Mesenchymal stem cell (in vitro differentiated cells and primary cell): ENCODE measurements at regions not wholly inside any gene's neighbourhood (a gene's known extent, or its start where the extent isn't known, plus 50 kb on each side); places are given as distances from the start of the nearest gene placed in this dataset.

Source experiments
- DNase-seq: peaks from one replicate; pipeline ENCODE4 v3.0.0-alpha.2; 2013
- H2AFZ ChIP-seq: one replicate; pipeline ENCODE4 v1.6.1; 2013; ENCODE audit warnings: low read depth, mild to moderate bottlenecking, control low read depth, inconsistent platforms, low read length, moderate library complexity
- H2AK5ac ChIP-seq: 2 replicates; pipeline ENCODE4 v1.6.1; 2013; ENCODE audit warnings: low read length, moderate library complexity, mild to moderate bottlenecking, inconsistent platforms; ENCODE audit not compliant: severe bottlenecking
- H2BK120ac ChIP-seq: one replicate; pipeline ENCODE4 v1.6.1; 2013; ENCODE audit warnings: low read depth, mild to moderate bottlenecking, inconsistent platforms, low read length, moderate library complexity
- H2BK12ac ChIP-seq, 2 experiments: one replicate each; pipeline ENCODE4 v1.6.1; 2013; ENCODE audit warnings: inconsistent platforms in 2 of 2, low read length in 2 of 2, mild to moderate bottlenecking in 2 of 2, moderate library complexity in 2 of 2, control low read depth in 1 of 2
- H2BK15ac ChIP-seq: one replicate; pipeline ENCODE4 v1.6.1; 2013; ENCODE audit warnings: mild to moderate bottlenecking, low read depth, inconsistent platforms; ENCODE audit not compliant: poor library complexity, severe bottlenecking
- H2BK5ac ChIP-seq: 2 replicates; pipeline ENCODE4 v1.6.1; 2013; ENCODE audit warnings: low read depth, mild to moderate bottlenecking, low read length, control low read depth, inconsistent platforms; ENCODE audit not compliant: poor library complexity, severe bottlenecking
- H3K14ac ChIP-seq, 2 experiments: one replicate each; pipeline ENCODE4 v1.6.1; 2013; ENCODE audit warnings: inconsistent platforms in 2 of 2, low read length in 2 of 2, control low read depth in 1 of 2, mild to moderate bottlenecking in 1 of 2, moderate library complexity in 1 of 2
- H3K18ac ChIP-seq, 2 experiments: one replicate each; pipeline ENCODE4 v1.6.1; 2013; ENCODE audit warnings: inconsistent platforms in 2 of 2, low read length in 2 of 2, control low read depth in 1 of 2, low read depth in 1 of 2, mild to moderate bottlenecking in 1 of 2
- H3K23ac ChIP-seq, 2 experiments: one replicate each; pipeline ENCODE4 v1.6.1; 2013; ENCODE audit warnings: inconsistent platforms in 2 of 2, low read length in 2 of 2, mild to moderate bottlenecking in 2 of 2, moderate library complexity in 2 of 2, control low read depth in 1 of 2
- H3K27ac ChIP-seq: 2 replicates; pipeline ENCODE4 v1.5.1; 2013; ENCODE audit warnings: mild to moderate bottlenecking, moderate library complexity, low read length, control low read depth, inconsistent platforms; ENCODE audit not compliant: poor library complexity, severe bottlenecking
- H3K27me3 ChIP-seq, 2 experiments: 2 replicates each; pipeline versions ENCODE4 v1.6.1 to v1.7.0; 2013; ENCODE audit warnings: low read length in 2 of 2, mild to moderate bottlenecking in 2 of 2, moderate library complexity in 2 of 2, control low read depth in 1 of 2, inconsistent platforms in 1 of 2; ENCODE audit not compliant: control insufficient read depth in 1 of 2, insufficient read depth in 1 of 2
- H3K36me3 ChIP-seq, 2 experiments: 2 replicates each; pipeline versions ENCODE4 v1.6.1 to v1.7.0; 2013; ENCODE audit warnings: low read length in 2 of 2, control low read depth in 1 of 2, inconsistent platforms in 1 of 2, low read depth in 1 of 2, mild to moderate bottlenecking in 1 of 2; ENCODE audit not compliant: insufficient read depth in 2 of 2, control insufficient read depth in 1 of 2
- H3K4ac ChIP-seq, 2 experiments: one replicate each; pipeline ENCODE4 v1.6.1; 2013; ENCODE audit warnings: inconsistent platforms in 2 of 2, low read length in 2 of 2, mild to moderate bottlenecking in 2 of 2, moderate library complexity in 2 of 2, control low read depth in 1 of 2, low read depth in 1 of 2
- H3K4me1 ChIP-seq: 2 replicates; pipeline ENCODE4 v1.6.1; 2013; ENCODE audit warnings: low read depth, low read length, control low read depth; ENCODE audit not compliant: control insufficient read depth, insufficient read depth
- H3K4me2 ChIP-seq: 2 replicates; pipeline ENCODE4 v1.6.1; 2013; ENCODE audit warnings: low read length, mild to moderate bottlenecking, inconsistent platforms; ENCODE audit not compliant: poor library complexity, severe bottlenecking
- H3K4me3 ChIP-seq, 2 experiments: 2 replicates each; pipeline versions ENCODE4 v1.5.1 to v1.7.0; 2013; ENCODE audit warnings: low read length in 2 of 2, mild to moderate bottlenecking in 2 of 2, control low read depth in 1 of 2, low read depth in 1 of 2; ENCODE audit not compliant: insufficient read depth in 1 of 2
- H3K79me1 ChIP-seq: replicated peaks from 2 replicates; pipeline ENCODE4 v1.6.1; 2013; ENCODE audit warnings: mild to moderate bottlenecking, control low read depth, low read length, inconsistent platforms; ENCODE audit not compliant: poor library complexity, severe bottlenecking
- H3K9ac ChIP-seq: 2 replicates; pipeline ENCODE4 v1.7.0; 2013; ENCODE audit warnings: mild to moderate bottlenecking, low read length, moderate library complexity
- H3K9me3 ChIP-seq: 2 replicates; pipeline ENCODE4 v1.7.0; 2013; ENCODE audit warnings: mild to moderate bottlenecking, low read length; ENCODE audit not compliant: control insufficient read depth
- H4K8ac ChIP-seq: one replicate; pipeline ENCODE4 v1.6.1; 2013; ENCODE audit warnings: inconsistent platforms, mild to moderate bottlenecking, low read length, moderate library complexity
- H4K91ac ChIP-seq: one replicate; pipeline ENCODE4 v1.6.1; 2013; ENCODE audit warnings: mild to moderate bottlenecking, low read length, inconsistent platforms
- WGBS: methylation state at CpG from one replicate; pipeline ENCODE4 v1.1.7; 2013; ENCODE audit warnings: mixed read lengths; 5-methylcytosine and 5-hydroxymethylcytosine counted together

DNA sequence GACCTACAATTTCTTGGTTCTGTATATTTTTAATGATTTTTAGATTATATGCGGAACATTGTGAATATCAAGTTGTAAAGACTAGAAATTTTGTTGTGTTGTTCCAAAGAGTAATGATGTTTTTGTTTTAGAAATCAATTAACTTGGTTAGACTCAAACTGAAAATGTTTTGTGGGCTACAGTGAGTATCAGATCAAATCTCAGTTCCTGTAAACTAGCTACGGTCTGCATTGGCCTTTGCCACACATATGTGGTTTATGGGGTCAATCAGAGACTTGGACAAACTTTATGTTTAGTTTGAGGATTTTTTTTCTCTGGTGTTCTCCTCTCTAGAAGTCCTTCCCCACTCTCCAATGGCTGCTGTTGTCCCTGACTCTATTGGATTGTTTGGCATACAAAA is 308.0 kb upstream of the THRB start:
- no peak overlapping the region for H2AK5ac ChIP-seq
- no peak overlapping the region for H2AFZ ChIP-seq
- H3K9me3 ChIP-seq, result no peaks in the 10 kb centered on the region
- no peak overlapping the region for H3K4ac ChIP-seq
- no peak overlapping the region for H3K18ac ChIP-seq
- H2BK120ac ChIP-seq, result no peak overlapping the region
- H4K8ac ChIP-seq, result no peak overlapping the region
- no peak overlapping the region for H3K4me3 ChIP-seq
- no peak overlapping the region for H3K9ac ChIP-seq
- no peak overlapping the region for H2BK12ac ChIP-seq
- H3K27me3 ChIP-seq, result peaks cover 0 to 5% of the 10 kb centered on the region in 2 experiments
- no peak overlapping the region for H3K14ac ChIP-seq
- no peaks in the 10 kb centered on the region for H3K79me1 ChIP-seq
- WGBS, result 88% methylated on average over 2 of the region's 2 CpGs
- no peak overlapping the region for H4K91ac ChIP-seq
- DNase-seq, result no peak
- H3K4me2 ChIP-seq, result no peak overlapping the region
- no peaks in the 10 kb centered on the region for H3K4me1 ChIP-seq
- H3K36me3 ChIP-seq, result no peaks in the 10 kb centered on the region
- H3K23ac ChIP-seq, result no peak overlapping the region
- no peak overlapping the region for H2BK5ac ChIP-seq
- H2BK15ac ChIP-seq, result no peak overlapping the region
- H3K27ac ChIP-seq, result no peak overlapping the region

DNA sequence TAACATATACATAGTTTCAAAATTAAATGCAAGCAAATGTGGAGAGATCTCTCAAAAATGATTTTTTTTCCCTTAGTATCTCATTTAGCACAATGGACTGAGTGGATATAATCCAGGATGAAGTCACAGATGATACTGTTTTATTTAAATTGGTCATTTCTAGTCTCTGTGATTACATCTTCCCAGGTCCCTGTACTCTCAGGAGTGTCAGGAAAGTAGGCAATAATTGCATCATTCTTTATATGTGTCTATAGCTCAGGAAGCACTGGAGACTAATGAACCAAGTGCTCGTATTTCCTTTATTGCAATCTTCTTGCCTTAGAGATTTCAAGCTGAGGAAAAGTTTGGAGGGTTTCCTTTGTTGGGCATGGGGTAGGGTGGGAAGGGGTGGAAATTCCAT is 309.4 kb upstream of the THRB start:
- Histone ChIP-seq H3K4ac (no peak overlapping the region), H2AK5ac (no peak overlapping the region), H3K36me3 (no peaks in the 10 kb centered on the region), H2BK120ac (no peak overlapping the region), H3K23ac (no peak overlapping the region), H3K9ac (no peak overlapping the region), H2BK15ac (no peak overlapping the region), H3K27me3 (no peaks in the 10 kb centered on the region), H3K18ac (no peak overlapping the region), H3K79me1 (no peaks in the 10 kb centered on the region), H3K4me2 (no peak overlapping the region), H4K8ac (no peak overlapping the region), H2BK12ac (no peak overlapping the region), H3K14ac (no peak overlapping the region), H3K27ac (no peak overlapping the region), H4K91ac (no peak overlapping the region), H3K9me3 (no peaks in the 10 kb centered on the region), H3K4me3 (no peak overlapping the region), H2BK5ac (no peak overlapping the region), H2AFZ (no peak overlapping the region), H3K4me1 (no peaks in the 10 kb centered on the region)
- WGBS, result 90% methylated on average over 1 of the region's 1 CpG
- no peak for DNase-seq

DNA sequence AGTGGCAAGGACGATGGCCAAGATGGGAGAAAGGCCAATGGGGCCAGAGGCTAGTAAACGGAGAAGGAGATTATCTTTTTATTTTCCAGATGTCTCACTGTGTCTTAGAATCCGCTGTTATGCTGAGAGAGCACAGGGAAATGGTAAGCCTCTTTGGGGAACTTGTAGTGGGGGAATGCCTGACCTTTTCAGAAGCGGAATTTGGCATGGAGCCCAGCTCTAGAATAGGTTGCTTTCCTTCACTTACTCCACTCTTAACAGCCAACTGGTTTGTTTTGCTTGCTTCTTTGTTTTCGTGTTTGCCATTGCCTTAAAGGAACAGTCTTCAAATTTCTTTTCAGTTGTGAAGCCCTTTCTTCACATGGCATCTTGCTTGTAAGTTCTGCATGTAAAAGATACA is 316.2 kb upstream of the THRB start:
- WGBS, result 84% methylated on average over 5 of the region's 5 CpGs

DNA sequence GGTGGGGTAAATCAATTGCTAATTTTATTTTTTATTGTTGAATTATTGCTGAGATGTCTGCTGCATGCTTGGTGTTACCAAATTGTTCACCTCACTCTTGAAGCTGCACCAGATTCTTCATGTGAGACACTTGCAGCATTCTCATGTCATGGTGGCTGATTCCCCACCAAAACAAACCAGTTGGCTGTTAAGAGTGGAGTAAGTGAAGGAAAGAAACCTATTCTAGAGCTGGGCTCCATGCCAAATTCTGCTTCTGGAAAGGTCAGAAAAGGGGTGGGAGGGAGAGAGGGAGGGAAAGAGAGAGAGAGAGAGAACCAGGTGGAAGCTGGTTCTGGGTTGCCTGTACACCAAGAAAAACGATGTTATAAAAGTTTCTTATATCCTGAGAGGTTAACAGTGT is 317.5 kb upstream of the THRB start:
- H3K9ac ChIP-seq, result no peak overlapping the region
- no peaks in the 10 kb centered on the region for H3K4me1 ChIP-seq
- H3K4me2 ChIP-seq, result no peak overlapping the region
- H3K23ac ChIP-seq, result no peak overlapping the region
- H2AFZ ChIP-seq, result no peak overlapping the region
- H4K8ac ChIP-seq, result no peak overlapping the region
- no peaks in the 10 kb centered on the region for H3K36me3 ChIP-seq
- no peaks in the 10 kb centered on the region for H3K79me1 ChIP-seq
- H3K18ac ChIP-seq, result no peak overlapping the region
- no peaks in the 10 kb centered on the region for H3K9me3 ChIP-seq
- H3K27me3 ChIP-seq, result no peaks in the 10 kb centered on the region
- no CpG with 5 or more reads among the region's 1 CpG for WGBS
- no peak overlapping the region for H2BK5ac ChIP-seq
- H3K4me3 ChIP-seq, result no peak overlapping the region
- no peak overlapping the region for H3K27ac ChIP-seq
- no peak overlapping the region for H2BK15ac ChIP-seq
- H4K91ac ChIP-seq, result no peak overlapping the region
- H2AK5ac ChIP-seq, result no peak overlapping the region
- no peak overlapping the region for H3K14ac ChIP-seq
- H3K4ac ChIP-seq, result no peak overlapping the region
- H2BK12ac ChIP-seq, result no peak overlapping the region
- no peak overlapping the region for H2BK120ac ChIP-seq
- DNase-seq, result no peak

More for the DNA sequence above, 316.2 kb upstream of the THRB start:
- H2AK5ac ChIP-seq, result no peak overlapping the region
- no peak overlapping the region for H4K8ac ChIP-seq
- no peaks in the 10 kb centered on the region for H3K36me3 ChIP-seq
- no peak overlapping the region for H2BK5ac ChIP-seq
- no peak overlapping the region for H3K4me2 ChIP-seq
- no peak overlapping the region for H3K9ac ChIP-seq
- no peak overlapping the region for H2BK12ac ChIP-seq
- H4K91ac ChIP-seq, result no peak overlapping the region
- no peak overlapping the region for H3K27ac ChIP-seq
- H3K4me3 ChIP-seq, result no peak overlapping the region
- DNase-seq, result no peak
- H2BK15ac ChIP-seq, result no peak overlapping the region
- H3K79me1 ChIP-seq, result no peaks in the 10 kb centered on the region
- H3K4ac ChIP-seq, result no peak overlapping the region
- H3K9me3 ChIP-seq, result no peaks in the 10 kb centered on the region
- no peak overlapping the region for H3K18ac ChIP-seq
- no peak overlapping the region for H3K23ac ChIP-seq
- no peak overlapping the region for H3K14ac ChIP-seq
- H3K4me1 ChIP-seq, result no peaks in the 10 kb centered on the region
- H2BK120ac ChIP-seq, result no peak overlapping the region
- no peaks in the 10 kb centered on the region for H3K27me3 ChIP-seq
- H2AFZ ChIP-seq, result no peak overlapping the region
